ENCODE measurements at regions not wholly inside any gene's neighbourhood (a gene's known extent, or its start where the extent isn't known, plus 50 kb on each side); places are given as distances from the start of the nearest gene placed in this dataset.

DNA sequence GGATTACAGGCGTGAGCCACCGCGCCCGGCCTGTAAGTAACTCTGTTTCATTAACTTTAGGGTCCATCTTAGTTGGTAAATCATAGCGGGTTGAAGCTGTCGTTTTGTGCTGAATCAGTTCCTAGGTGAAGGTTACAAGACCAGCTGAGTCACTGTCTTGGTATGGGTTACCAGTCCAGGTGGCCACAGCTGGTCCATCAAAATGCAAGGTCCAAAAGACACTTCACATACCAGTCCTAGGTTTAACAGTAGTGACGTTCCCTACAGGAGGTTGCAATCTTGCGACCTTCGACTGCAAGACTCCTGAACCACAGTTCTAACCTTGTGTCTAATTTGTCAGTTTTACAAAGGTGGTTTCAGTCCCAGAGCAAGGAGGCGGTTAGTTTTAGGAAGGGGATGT is 160.1 kb upstream of the ATP10A start:
- TF ChIP-seq POLR2A (IDR thresholded peaks at IDR 0.05) (no peak), EP300 (IDR thresholded peaks at IDR 0.05) (no peak)
- TF ChIP-seq, protein P1, sequence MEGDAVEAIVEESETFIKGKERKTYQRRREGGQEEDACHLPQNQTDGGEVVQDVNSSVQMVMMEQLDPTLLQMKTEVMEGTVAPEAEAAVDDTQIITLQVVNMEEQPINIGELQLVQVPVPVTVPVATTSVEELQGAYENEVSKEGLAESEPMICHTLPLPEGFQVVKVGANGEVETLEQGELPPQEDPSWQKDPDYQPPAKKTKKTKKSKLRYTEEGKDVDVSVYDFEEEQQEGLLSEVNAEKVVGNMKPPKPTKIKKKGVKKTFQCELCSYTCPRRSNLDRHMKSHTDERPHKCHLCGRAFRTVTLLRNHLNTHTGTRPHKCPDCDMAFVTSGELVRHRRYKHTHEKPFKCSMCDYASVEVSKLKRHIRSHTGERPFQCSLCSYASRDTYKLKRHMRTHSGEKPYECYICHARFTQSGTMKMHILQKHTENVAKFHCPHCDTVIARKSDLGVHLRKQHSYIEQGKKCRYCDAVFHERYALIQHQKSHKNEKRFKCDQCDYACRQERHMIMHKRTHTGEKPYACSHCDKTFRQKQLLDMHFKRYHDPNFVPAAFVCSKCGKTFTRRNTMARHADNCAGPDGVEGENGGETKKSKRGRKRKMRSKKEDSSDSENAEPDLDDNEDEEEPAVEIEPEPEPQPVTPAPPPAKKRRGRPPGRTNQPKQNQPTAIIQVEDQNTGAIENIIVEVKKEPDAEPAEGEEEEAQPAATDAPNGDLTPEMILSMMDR (IDR thresholded peaks at IDR 0.05): no peak
- no peak overlapping the region for H3K4me3 ChIP-seq
- no peak for DNase-seq
- no peak overlapping the region for H3K27ac ChIP-seq
- H3K36me3 ChIP-seq: no peaks in the 10 kb centered on the region
- WGBS, 3 donors: 73 to 79% (median 75%) methylated on average over 10 of the region's 10 CpGs
- H3K9me3 ChIP-seq: no peaks in the 10 kb centered on the region
- H3K4me1 ChIP-seq (ENCODE audit: insufficient read depth): no peaks in the 10 kb centered on the region
- intact Hi-C loops (cut with DNase I): no loop called here
- H3K27me3 ChIP-seq: no peaks in the 10 kb centered on the region

GRCh38 chr15:26020871-26021270 is 157.7 kb upstream of the ATP10A start:
- DNase-seq: no peak
- Histone ChIP-seq H3K27ac (no peak overlapping the region), H3K9me3 (no peaks in the 10 kb centered on the region), H3K36me3 (no peaks in the 10 kb centered on the region), H3K4me1 (ENCODE audit: insufficient read depth) (no peaks in the 10 kb centered on the region), H3K4me3 (no peak overlapping the region), H3K27me3 (no peaks in the 10 kb centered on the region)
- WGBS, 3 donors: 81 to 93% (median 82%) methylated on average over 8 of the region's 8 CpGs
- intact Hi-C loops (cut with DNase I): no loop called here
- TF ChIP-seq, protein P1 (IDR thresholded peaks at IDR 0.05): no peak
- no peak for TF ChIP-seq POLR2A (IDR thresholded peaks at IDR 0.05)
- no peak for TF ChIP-seq EP300 (IDR thresholded peaks at IDR 0.05)

DNA sequence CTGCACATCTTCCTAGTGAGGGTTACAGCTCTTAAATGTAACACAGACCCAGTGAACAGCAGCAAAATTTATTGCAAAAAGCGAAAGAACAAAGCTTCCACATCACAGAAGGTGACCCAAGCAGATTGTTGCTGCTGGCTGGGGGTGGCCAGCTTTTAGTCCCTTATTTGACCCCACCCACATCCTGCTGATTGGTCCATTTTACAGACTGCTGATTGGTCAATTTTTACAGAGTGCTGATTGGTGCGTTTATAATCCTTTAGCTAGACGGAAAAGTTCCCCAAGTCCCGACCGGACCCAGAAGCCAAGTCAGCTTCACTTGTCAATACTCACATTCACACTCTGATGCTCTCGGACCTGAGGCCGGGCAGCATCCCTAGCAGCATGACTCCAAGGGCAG is 154.5 kb upstream of the ATP10A start:
- intact Hi-C loops (cut with DNase I): loop anchor here in 2 of 4 donors (5.0 to 10.0 kb wide), 2 partner anchors 47 to 1570 kb away; no protein-coding TSS in a partner anchor
- Histone ChIP-seq H3K27ac (no peak overlapping the region), H3K4me3 (no peak overlapping the region), H3K27me3 (no peaks in the 10 kb centered on the region), H3K4me1 (ENCODE audit: insufficient read depth) (no peaks in the 10 kb centered on the region), H3K9me3 (no peaks in the 10 kb centered on the region), H3K36me3 (no peaks in the 10 kb centered on the region)
- TF ChIP-seq, protein P1 (IDR thresholded peaks at IDR 0.05): no peak
- TF ChIP-seq EP300 (IDR thresholded peaks at IDR 0.05) (no peak), POLR2A (IDR thresholded peaks at IDR 0.05) (no peak)
- 91 to 93% (median 92%) methylated on average over 7 of the region's 7 CpGs for WGBS, 3 donors
- no peak for DNase-seq

GRCh38 chr15:26015516-26016075 is 152.5 kb upstream of the ATP10A start:
- intact Hi-C loops (cut with DNase I): loop anchor here in 2 of 4 donors (5.0 to 10.0 kb wide), 2 partner anchors 49 to 1568 kb away; no protein-coding TSS in a partner anchor
- no peak overlapping the region for H3K27ac ChIP-seq
- 41 to 50% (median 42%) methylated on average over 11 of the region's 11 CpGs for WGBS, 3 donors
- no peaks in the 10 kb centered on the region for H3K36me3 ChIP-seq
- no peak overlapping the region for H3K4me3 ChIP-seq
- no peaks in the 10 kb centered on the region for H3K27me3 ChIP-seq
- DNase-seq: no peak
- no peaks in the 10 kb centered on the region for H3K9me3 ChIP-seq
- TF ChIP-seq, protein P1 (IDR thresholded peaks at IDR 0.05): no peak
- no peak for TF ChIP-seq EP300 (IDR thresholded peaks at IDR 0.05)
- TF ChIP-seq POLR2A (IDR thresholded peaks at IDR 0.05): no peak
- no peaks in the 10 kb centered on the region for H3K4me1 ChIP-seq (ENCODE audit: insufficient read depth)
